IMR-90 (cell line): ENCODE measurements at regions not wholly inside any gene's neighbourhood (a gene's known extent, or its start where the extent isn't known, plus 50 kb on each side); places are given as distances from the start of the nearest gene placed in this dataset.

Experiments
- ATAC-seq: fragments of 200-7000 bp; cut with Tn5 transposase; 2 replicates; pipeline ENCODE4 v1.9.1; 2020; ENCODE audit warnings: low read depth, mild to moderate bottlenecking, moderate library complexity
- BruUV-seq: library from RNA; stranded (reverse); fragments of 400-500 nt; replicated peaks from 2 replicates; lab custom pipeline; 2021; lab: Mats Ljungman, UMichigan
- CTCF ChIA-PET: fragments of 300-600 bp; formaldehyde crosslinking; extraction: SDS; loops from one replicate; lab custom pipeline; 2021; ENCODE audit warnings: antibody characterized with exemption; lab: Yijun Ruan, JAX
- POLR2A ChIA-PET: fragments of 300-600 bp; sonication (Branson Sonifier 250); formaldehyde crosslinking; loops from one replicate; lab custom pipeline; 2022; ENCODE audit warnings: antibody characterized with exemption; ENCODE audit not compliant: unreplicated experiment; lab: Charles Lee
- DNase-seq: peaks from one replicate; pipeline ENCODE4 v3.0.0; 2013
- H2AFZ ChIP-seq: replicated peaks from 2 replicates; pipeline ENCODE3; 2013; ENCODE audit warnings: low read length, mild to moderate bottlenecking; ENCODE audit not compliant: poor library complexity
- H2AK5ac ChIP-seq: 2 replicates; pipeline ENCODE4 v1.6.1; 2013; ENCODE audit warnings: low read depth, low read length, inconsistent platforms
- H2AK9ac ChIP-seq: replicated peaks from 2 replicates; pipeline ENCODE3; 2013; ENCODE audit warnings: mild to moderate bottlenecking, low read depth, low read length, moderate library complexity; ENCODE audit not compliant: poor library complexity
- H2BK120ac ChIP-seq: 2 replicates; pipeline ENCODE4 v1.6.1; 2013; ENCODE audit warnings: low read depth, low read length, inconsistent platforms
- H2BK15ac ChIP-seq: 3 replicates; pipeline ENCODE4 v1.6.1; 2013; ENCODE audit warnings: low read depth, low read length, inconsistent platforms
- H2BK20ac ChIP-seq: 2 replicates; pipeline ENCODE4 v1.6.1; 2013; ENCODE audit warnings: low read depth, mild to moderate bottlenecking, inconsistent platforms, low read length, moderate library complexity
- H2BK5ac ChIP-seq: 2 replicates; pipeline ENCODE4 v1.6.1; 2013; ENCODE audit warnings: mild to moderate bottlenecking, low read depth, low read length, inconsistent platforms; ENCODE audit not compliant: poor library complexity, severe bottlenecking
- H3K14ac ChIP-seq: replicated peaks from 2 replicates; pipeline ENCODE4 v1.6.1; 2013; ENCODE audit warnings: low read depth, low read length, inconsistent platforms
- H3K18ac ChIP-seq: 2 replicates; pipeline ENCODE4 v1.6.1; 2013; ENCODE audit warnings: low read depth, low read length, control low read depth
- H3K23ac ChIP-seq: 2 replicates; pipeline ENCODE4 v1.6.1; 2013; ENCODE audit warnings: low read depth, low read length, inconsistent platforms
- H3K27ac ChIP-seq: 2 replicates; pipeline ENCODE4 v1.5.1; 2013; ENCODE audit warnings: mild to moderate bottlenecking, control low read depth, low read length; ENCODE audit not compliant: insufficient read depth
- H3K27me3 ChIP-seq: 2 replicates; pipeline ENCODE4 v1.6.1; 2013; ENCODE audit warnings: low read length; ENCODE audit not compliant: control insufficient read depth, insufficient read depth
- H3K36me3 ChIP-seq: 2 replicates; pipeline ENCODE4 v1.6.1; 2013; ENCODE audit warnings: low read length, mixed read lengths; ENCODE audit not compliant: control insufficient read depth, insufficient read depth
- H3K4ac ChIP-seq: 2 replicates; pipeline ENCODE4 v1.6.1; 2013; ENCODE audit warnings: low read depth, low read length, inconsistent platforms
- H3K4me1 ChIP-seq: 2 replicates; pipeline ENCODE4 v1.6.1; 2013; ENCODE audit warnings: low read length, mixed read lengths; ENCODE audit not compliant: control insufficient read depth, insufficient read depth
- H3K4me2 ChIP-seq: 2 replicates; pipeline ENCODE4 v1.6.1; 2013; ENCODE audit warnings: low read depth, mild to moderate bottlenecking, control low read depth, low read length, moderate library complexity
- H3K4me3 ChIP-seq: 2 replicates; pipeline ENCODE4 v1.5.1; 2013; ENCODE audit warnings: low read depth, mild to moderate bottlenecking, control low read depth, low read length, moderate library complexity; ENCODE audit not compliant: insufficient read depth
- H3K56ac ChIP-seq: 2 replicates; pipeline ENCODE4 v1.6.1; 2013; ENCODE audit warnings: low read length, inconsistent platforms; ENCODE audit not compliant: insufficient read depth; ENCODE audit errors: extremely low read depth
- H3K79me1 ChIP-seq, 2 experiments: 2 replicates each; pipeline ENCODE4 v1.6.1; 2013; ENCODE audit warnings: low read length in 2 of 2, inconsistent platforms in 1 of 2, low read depth in 1 of 2
- H3K9ac ChIP-seq: 2 replicates; pipeline ENCODE4 v1.6.1; 2013; ENCODE audit warnings: low read depth, low read length, control low read depth
- H3K9me1 ChIP-seq: 2 replicates; pipeline ENCODE4 v1.6.1; 2013; ENCODE audit warnings: low read length, inconsistent platforms; ENCODE audit not compliant: insufficient read depth
- H3K9me3 ChIP-seq: 2 replicates; pipeline ENCODE4 v1.6.1; 2013; ENCODE audit warnings: low read length; ENCODE audit not compliant: control insufficient read depth, insufficient read depth
- H4K20me1 ChIP-seq: 2 replicates; pipeline ENCODE4 v1.6.1; 2013; ENCODE audit warnings: low read length, inconsistent platforms; ENCODE audit not compliant: insufficient read depth
- H4K5ac ChIP-seq: 2 replicates; pipeline ENCODE4 v1.6.1; 2013; ENCODE audit warnings: mild to moderate bottlenecking, low read depth, low read length, control low read depth
- H4K8ac ChIP-seq, 2 experiments: 2 replicates each; pipeline ENCODE4 v1.6.1; 2013; ENCODE audit warnings: low read depth in 2 of 2, low read length in 2 of 2, control low read depth in 1 of 2, inconsistent platforms in 1 of 2
- H4K91ac ChIP-seq: 2 replicates; pipeline ENCODE4 v1.6.1; 2013; ENCODE audit warnings: low read depth, low read length, inconsistent platforms; ENCODE audit not compliant: insufficient read depth
- MAFK ChIP-seq: IDR thresholded peaks from 2 replicates; pipeline ENCODE4 v1.6.1; 2012; ENCODE audit warnings: low read depth, low read length, improper control_type of control experiment
- MXI1 ChIP-seq: IDR thresholded peaks from 2 replicates; pipeline ENCODE4 v1.6.1; 2012; ENCODE audit warnings: low read depth, mild to moderate bottlenecking, low read length, moderate library complexity, borderline replicate concordance
- NFE2L2 ChIP-seq: fragments of 150-350 bp; IDR thresholded peaks from 2 replicates; pipeline ENCODE4 v1.6.1; 2016; ENCODE audit warnings: low read depth, mild to moderate bottlenecking, low read length
- RAD21 ChIP-seq: IDR thresholded peaks from 2 replicates; pipeline ENCODE4 v1.6.1; 2012; ENCODE audit warnings: low read length, improper control_type of control experiment
- RCOR1 ChIP-seq: IDR thresholded peaks from 2 replicates; pipeline ENCODE4 v1.6.1; 2012; ENCODE audit warnings: mild to moderate bottlenecking, low read length, improper control_type of control experiment; ENCODE audit not compliant: insufficient replicate concordance
- RFX5 ChIP-seq: IDR thresholded peaks from 2 replicates; pipeline ENCODE4 v1.8.0; 2012; ENCODE audit warnings: low read depth, mild to moderate bottlenecking, low read length, moderate library complexity
- SMC3 ChIP-seq: fragments of 150-350 bp; IDR thresholded peaks from 2 replicates; pipeline ENCODE4 v1.6.1; 2016; ENCODE audit warnings: low read depth, mild to moderate bottlenecking, antibody characterized with exemption, low read length, moderate library complexity
- WGBS, 2 experiments: methylation state at CpG; one replicate each; pipeline versions ENCODE4 v1.1.5 to v1.1.7; 2013; ENCODE audit warnings: missing lambda C conversion rate in 2 of 2; ENCODE audit not compliant: insufficient read length in 1 of 2; ENCODE audit errors: extremely low coverage in 2 of 2; 5-methylcytosine and 5-hydroxymethylcytosine counted together
- dilution Hi-C: fragments of 300-500 bp; cut with HindIII; formaldehyde crosslinking; loops from one replicate; pipeline ENCODE4 v1.14.3; 2018; ENCODE audit warnings: low sequenced_read_pairs; ENCODE audit not compliant: unreplicated experiment
- in situ Hi-C: fragments of 300-500 bp; cut with MboI; formaldehyde crosslinking; loops from 3 replicates; pipeline ENCODE4 v1.14.3; 2019; ENCODE audit warnings: low sequenced_read_pairs, inconsistent platforms, mixed read lengths
- intact Hi-C: fragments of 100-400 bp; cut with micrococcal nuclease; formaldehyde crosslinking; loops from 2 replicates; pipeline ENCODE4 v1.10.0; 2022

- in situ Hi-C loops = no loop called here
- no peak overlapping the region for H2AK9ac ChIP-seq
- H4K8ac ChIP-seq = no peak overlapping the region
- no peaks in the 10 kb centered on the region for H3K9me1 ChIP-seq
- no peak overlapping the region for H4K91ac ChIP-seq
- H3K9me3 ChIP-seq = no peaks in the 10 kb centered on the region; the same call in 1 of the 2 replicates
- H2BK15ac ChIP-seq = no peak overlapping the region
- no peak overlapping the region for H3K9ac ChIP-seq
- H3K79me1 ChIP-seq = no peaks in the 10 kb centered on the region
- intact Hi-C loops = no loop called here
- H3K14ac ChIP-seq = no peak overlapping the region
- H2BK5ac ChIP-seq = no peak overlapping the region
- no peak overlapping the region for H3K18ac ChIP-seq
- H2BK20ac ChIP-seq = no peak overlapping the region
- H3K27me3 ChIP-seq = no peaks in the 10 kb centered on the region
- ChIA-PET CTCF (no interaction called here), POLR2A (interaction anchor here (0.6 kb wide), 1 partner anchor 22 kb away, joined by 3 read pairs; no protein-coding TSS in a partner anchor)
- DNase-seq (no peak), ATAC-seq (no peak)
- no peak overlapping the region for H3K4me3 ChIP-seq
- H2BK120ac ChIP-seq = no peak overlapping the region
- no peak overlapping the region for H3K4ac ChIP-seq
- H2AFZ ChIP-seq = no peak overlapping the region
- BruUV-seq = no TSS peak
- TF ChIP-seq MAFK (peak; percentile 61), RAD21 (no peak), NFE2L2 (no peak), MXI1 (no peak), SMC3 (no peak), RCOR1 (no peak), RFX5 (no peak)
- H3K23ac ChIP-seq = no peak overlapping the region
- no peak overlapping the region for H4K5ac ChIP-seq
- H3K4me1 ChIP-seq = no peaks in the 10 kb centered on the region
- no peak overlapping the region for H3K4me2 ChIP-seq
- no peak overlapping the region for H2AK5ac ChIP-seq
- H3K56ac ChIP-seq = no peak overlapping the region
- dilution Hi-C loops = no loop called here
- H3K36me3 ChIP-seq = no peaks in the 10 kb centered on the region
- H4K20me1 ChIP-seq = no peaks in the 10 kb centered on the region
- no peak overlapping the region for H3K27ac ChIP-seq
- WGBS, 2 experiments = no CpG with 5 or more reads among the region's 2 CpGs
These were observed 957.5 kb upstream of the NXPH2 start for GRCh38 chr2:139737659-139738058.
